ENCODE measurements at regions not wholly inside any gene's neighbourhood (a gene's known extent, or its start where the extent isn't known, plus 50 kb on each side); places are given as distances from the start of the nearest gene placed in this dataset.
"Not testable (repeated sequence)": the region's sequence is repeated elsewhere in the genome, so short reads cannot be mapped to it uniquely, and the experiment has no call there.

DNA sequence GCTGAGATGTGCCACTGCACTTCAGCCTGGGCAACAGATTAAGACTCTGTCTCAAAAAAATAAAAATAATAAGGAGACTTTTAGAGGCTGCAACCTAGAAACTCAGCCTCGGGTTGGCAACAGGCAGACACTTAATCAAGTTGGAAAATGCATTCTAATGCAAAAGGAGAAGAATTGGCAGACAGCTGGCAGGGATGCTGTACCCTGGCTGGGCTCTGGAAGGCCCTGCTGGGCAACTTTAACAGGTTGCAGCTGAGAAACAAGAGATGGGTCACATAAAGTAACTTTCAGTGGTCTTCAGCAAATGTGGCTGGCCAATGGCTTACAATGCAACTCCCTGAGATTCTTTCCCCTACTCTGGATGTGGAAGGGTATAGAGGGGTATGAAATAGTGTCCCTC is 1225.7 kb downstream of the TYW1 start:
- peaks cover 0 to 23% (median 6%) of the 10 kb centered on the region in 4 donors for H3K9me3 ChIP-seq

DNA sequence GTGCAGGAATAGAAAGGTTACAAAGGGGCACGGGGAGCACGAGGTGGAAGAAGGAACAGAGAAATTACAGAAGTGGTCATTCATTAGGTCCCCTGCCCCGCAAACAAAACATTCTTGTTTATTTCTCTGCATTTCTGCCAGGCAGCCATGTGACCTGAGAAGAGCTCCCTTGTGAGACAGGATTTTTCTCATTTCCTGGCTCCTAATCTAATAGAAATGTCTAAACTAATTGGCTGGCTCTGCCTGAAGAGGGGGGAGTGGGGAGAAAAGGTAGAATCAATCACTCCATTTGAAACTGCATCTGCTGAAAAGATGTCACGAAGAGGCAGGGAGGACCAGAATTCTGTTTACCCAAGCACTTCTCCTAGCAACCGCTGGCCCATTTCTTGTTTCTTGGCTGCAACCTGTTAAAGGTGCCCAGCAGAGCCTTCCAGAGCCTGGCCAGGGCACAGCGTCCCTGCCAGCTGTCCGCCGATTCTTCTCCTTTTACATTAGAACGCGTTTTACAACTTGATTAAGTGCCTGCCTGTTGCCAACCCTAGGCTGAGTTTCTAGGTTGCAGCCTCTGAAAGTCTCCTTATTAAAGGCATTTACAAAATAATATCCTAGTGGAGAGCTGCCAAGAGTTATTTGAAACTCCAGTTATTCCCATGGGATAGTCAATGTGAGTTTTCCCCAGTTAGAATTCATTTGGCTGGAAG is 1227.6 kb downstream of the TYW1 start:
- H3K4me3 ChIP-seq, result no peak overlapping the region
- peak in 1 of 2 donors; percentile 75 for DNase-seq
- 24 to 44% (median 36%) methylated on average over 10 of the region's 10 CpGs for WGBS, 5 donors

More for the DNA sequence above, 1225.7 kb downstream of the TYW1 start:
- no peak for DNase-seq
- TF ChIP-seq, protein P1, sequence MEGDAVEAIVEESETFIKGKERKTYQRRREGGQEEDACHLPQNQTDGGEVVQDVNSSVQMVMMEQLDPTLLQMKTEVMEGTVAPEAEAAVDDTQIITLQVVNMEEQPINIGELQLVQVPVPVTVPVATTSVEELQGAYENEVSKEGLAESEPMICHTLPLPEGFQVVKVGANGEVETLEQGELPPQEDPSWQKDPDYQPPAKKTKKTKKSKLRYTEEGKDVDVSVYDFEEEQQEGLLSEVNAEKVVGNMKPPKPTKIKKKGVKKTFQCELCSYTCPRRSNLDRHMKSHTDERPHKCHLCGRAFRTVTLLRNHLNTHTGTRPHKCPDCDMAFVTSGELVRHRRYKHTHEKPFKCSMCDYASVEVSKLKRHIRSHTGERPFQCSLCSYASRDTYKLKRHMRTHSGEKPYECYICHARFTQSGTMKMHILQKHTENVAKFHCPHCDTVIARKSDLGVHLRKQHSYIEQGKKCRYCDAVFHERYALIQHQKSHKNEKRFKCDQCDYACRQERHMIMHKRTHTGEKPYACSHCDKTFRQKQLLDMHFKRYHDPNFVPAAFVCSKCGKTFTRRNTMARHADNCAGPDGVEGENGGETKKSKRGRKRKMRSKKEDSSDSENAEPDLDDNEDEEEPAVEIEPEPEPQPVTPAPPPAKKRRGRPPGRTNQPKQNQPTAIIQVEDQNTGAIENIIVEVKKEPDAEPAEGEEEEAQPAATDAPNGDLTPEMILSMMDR (IDR thresholded peaks at IDR 0.05), result no peak
- TF ChIP-seq POLR2AphosphoS5 (IDR thresholded peaks at IDR 0.05), result no peak
- TF ChIP-seq POLR2A (IDR thresholded peaks at IDR 0.05), result no peak
- TF ChIP-seq EP300 (IDR thresholded peaks at IDR 0.05), result no peak
- Histone ChIP-seq H3K36me3 (no peaks in the 10 kb centered on the region), H3K4me3 (no peak overlapping the region), H3K4me1 (peaks cover 0 to 8% (median 4%) of the 10 kb centered on the region in 4 donors), H3K27ac (no peak overlapping the region), H3K27me3 (no peaks in the 10 kb centered on the region)
- 55 to 78% (median 70%) methylated on average over 1 of the region's 1 CpG for WGBS, 5 donors
- intact Hi-C loops (cut with DNase I; ENCODE audit: low total_unique reads), result no loop called here

DNA sequence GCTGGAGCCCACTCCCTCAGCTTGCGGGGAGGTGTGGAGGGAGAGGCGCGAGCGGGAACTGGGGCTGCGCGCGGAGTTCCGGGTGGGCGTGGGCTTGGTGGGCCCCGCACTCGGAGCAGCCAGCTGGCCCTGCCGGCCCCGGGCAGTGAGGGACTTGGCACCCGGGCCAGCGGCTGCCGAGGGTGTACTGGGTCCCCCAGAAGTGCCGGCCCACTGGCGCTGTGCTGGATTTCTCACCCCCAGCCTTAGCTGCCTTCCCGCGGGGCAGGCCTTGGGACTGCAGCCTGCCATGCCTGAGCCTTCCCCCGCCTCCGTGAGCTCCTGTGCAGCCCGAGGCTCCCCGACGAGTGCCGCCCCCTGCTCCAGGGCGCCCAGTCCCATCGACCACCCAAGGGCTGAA is 1234.4 kb downstream of the TYW1 start:
- intact Hi-C loops (cut with DNase I; ENCODE audit: low total_unique reads); H3K36me3 ChIP-seq; H3K27ac ChIP-seq; H3K4me1 ChIP-seq; DNase-seq; H3K4me3 ChIP-seq; H3K27me3 ChIP-seq; H3K9me3 ChIP-seq: not testable (repeated sequence)
- WGBS, 5 donors, result 60 to 100% (median 88%) methylated on average over 1 to 23 of the region's 28 CpGs

More for the DNA sequence above, 1227.6 kb downstream of the TYW1 start:
- H3K27ac ChIP-seq, result no peak overlapping the region
- TF ChIP-seq EP300 (IDR thresholded peaks at IDR 0.05) (no peak), POLR2A (IDR thresholded peaks at IDR 0.05) (no peak)
- H3K27me3 ChIP-seq, result no peaks in the 10 kb centered on the region
- peaks cover 0 to 23% (median 4%) of the 10 kb centered on the region in 4 donors for H3K9me3 ChIP-seq
- no peaks in the 10 kb centered on the region for H3K36me3 ChIP-seq
- intact Hi-C loops (cut with DNase I; ENCODE audit: low total_unique reads), result no loop called here
- H3K4me1 ChIP-seq, result peaks cover 0 to 8% (median 4%) of the 10 kb centered on the region in 4 donors

DNA sequence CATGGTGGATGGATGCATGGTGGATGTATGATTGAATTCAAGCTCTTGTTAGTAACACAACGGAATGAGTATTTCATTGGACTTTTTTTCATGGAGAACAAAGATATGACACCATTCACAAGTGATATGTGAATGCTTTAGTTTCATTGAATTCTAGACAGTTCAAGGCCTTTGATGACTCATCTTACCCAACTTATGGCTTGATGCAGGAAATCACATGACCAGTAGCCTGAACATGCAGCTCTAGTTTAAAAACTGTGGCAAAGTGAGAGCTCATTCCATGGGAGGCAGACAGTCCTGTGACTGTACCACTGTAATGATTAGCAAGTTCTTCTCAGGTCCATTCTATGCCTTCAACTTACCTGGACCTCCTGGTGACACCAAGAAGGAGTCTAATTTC is 1239.3 kb downstream of the TYW1 start:
- 86 to 100% (median 93%) methylated on average over 1 of the region's 1 CpG for WGBS, 5 donors
- Histone ChIP-seq H3K27me3 (no peaks in the 10 kb centered on the region), H3K36me3 (no peaks in the 10 kb centered on the region), H3K4me3 (no peak overlapping the region), H3K4me1 (no peaks in the 10 kb centered on the region), H3K27ac (no peak overlapping the region), H3K9me3 (peaks cover 0 to 17% (median 9%) of the 10 kb centered on the region in 4 donors)
- TF ChIP-seq POLR2A (IDR thresholded peaks at IDR 0.05) (no peak), EP300 (IDR thresholded peaks at IDR 0.05) (no peak), POLR2AphosphoS5 (IDR thresholded peaks at IDR 0.05) (no peak)
- TF ChIP-seq, protein P1 (IDR thresholded peaks at IDR 0.05), result no peak
- intact Hi-C loops (cut with DNase I; ENCODE audit: low total_unique reads), result no loop called here
- no peak for DNase-seq

DNA sequence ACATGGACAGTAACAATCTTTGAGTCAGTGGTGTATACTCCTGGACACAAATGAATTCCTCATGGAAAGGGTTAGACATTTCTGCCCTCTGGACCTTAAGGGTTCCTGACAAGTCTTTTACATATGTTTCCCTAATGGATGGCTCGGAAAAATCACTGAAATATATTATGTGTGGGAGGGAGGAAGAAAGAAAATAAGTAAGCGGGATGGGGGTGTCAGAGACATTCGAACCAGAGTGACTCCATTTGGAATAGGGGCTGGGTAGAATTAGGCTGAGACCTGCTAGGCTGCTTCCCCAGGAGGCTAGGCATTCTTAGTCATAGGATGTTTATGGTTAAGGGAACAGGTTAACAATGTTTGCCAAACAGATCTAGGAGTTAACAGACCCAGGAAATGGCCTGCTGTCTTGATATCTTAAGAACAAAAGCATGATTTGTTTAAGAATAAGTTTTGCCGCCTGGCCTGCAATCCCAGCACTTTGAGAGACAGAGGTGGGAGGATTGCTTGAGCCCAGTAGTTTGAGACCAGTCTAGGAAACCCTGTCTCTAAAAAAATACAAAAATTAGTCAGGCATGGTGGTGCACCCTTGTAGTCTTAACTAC is 1241.7 kb downstream of the TYW1 start:
- Histone ChIP-seq H3K27me3 (no peaks in the 10 kb centered on the region), H3K4me3 (no peak overlapping the region), H3K4me1 (no peaks in the 10 kb centered on the region), H3K9me3 (peaks cover 0 to 29% (median 17%) of the 10 kb centered on the region in 4 donors), H3K27ac (no peak overlapping the region), H3K36me3 (no peaks in the 10 kb centered on the region)
- WGBS, 5 donors, result 46 to 59% (median 51%) methylated on average over 4 of the region's 4 CpGs
- intact Hi-C loops (cut with DNase I; ENCODE audit: low total_unique reads), result no loop called here
- no peak for DNase-seq
- TF ChIP-seq POLR2A (IDR thresholded peaks at IDR 0.05) (no peak), EP300 (IDR thresholded peaks at IDR 0.05) (no peak), POLR2AphosphoS5 (IDR thresholded peaks at IDR 0.05) (no peak)
- TF ChIP-seq, protein P1 (IDR thresholded peaks at IDR 0.05), result no peak
